SK-N-SH (cell line): ENCODE measurements at regions not wholly inside any gene's neighbourhood (a gene's known extent, or its start where the extent isn't known, plus 50 kb on each side); places are given as distances from the start of the nearest gene placed in this dataset.

Experiments used
- CTCF ChIA-PET: fragments of 300-600, 350-600 bp; formaldehyde crosslinking; extraction: SDS; loops from one replicate; lab custom pipeline; 2021; lab: Yijun Ruan, JAX
- POLR2A ChIA-PET: fragments of 350-600 bp; sonication (Branson Sonifier 250); formaldehyde crosslinking; extraction: SDS; loops from one replicate; lab custom pipeline; 2020; ENCODE audit warnings: antibody characterized with exemption, inconsistent platforms; lab: Yijun Ruan, JAX
- DNase-seq: peaks from one replicate; pipeline ENCODE4 v3.0.0; 2012
- H2AFZ ChIP-seq: fragments of 200-600 bp; sonication (generic); 2 replicates; pipeline ENCODE4 v1.8.1; 2016; ENCODE audit warnings: antibody characterized with exemption, mild to moderate bottlenecking, low read depth
- H3F3A ChIP-seq: fragments of 200-600 bp; sonication (generic); replicated peaks from 2 replicates; pipeline ENCODE3; 2016; ENCODE audit warnings: antibody characterized with exemption, mild to moderate bottlenecking; ENCODE audit not compliant: insufficient read depth
- H3K27ac ChIP-seq, 2 experiments: fragments of 200-500 bp in 1 of 2; fragments of 200-600 bp in 1 of 2; sonication (Bioruptor generic) in 1 of 2; sonication (generic), shearing (Covaris generic) in 1 of 2; 2 replicates each; pipeline versions ENCODE4 v1.5.1 to v1.6.1; 2014 to 2016; ENCODE audit warnings: low read depth in 2 of 2, inconsistent platforms in 1 of 2, low read length in 1 of 2, mild to moderate bottlenecking in 1 of 2, mixed read lengths in 1 of 2
- H3K27me3 ChIP-seq: fragments of 200-600 bp; sonication (generic), shearing (Covaris generic); 2 replicates; pipeline ENCODE4 v1.6.1; 2016; ENCODE audit warnings: mixed run types; ENCODE audit not compliant: insufficient read depth
- H3K36me3 ChIP-seq, 2 experiments: fragments of 200-500 bp in 1 of 2; fragments of 200-600 bp in 1 of 2; sonication (Bioruptor generic) in 1 of 2; sonication (generic) in 1 of 2; replicated peaks in 1 of 2; 2 replicates each; pipeline versions ENCODE3 to v1.5.1; 2014 to 2016; ENCODE audit warnings: low read length in 1 of 2, mild to moderate bottlenecking in 1 of 2; ENCODE audit not compliant: insufficient read depth in 2 of 2, control insufficient read depth in 1 of 2
- H3K4me1 ChIP-seq, 2 experiments: fragments of 200-500 bp in 1 of 2; fragments of 200-600 bp in 1 of 2; sonication (Bioruptor generic) in 1 of 2; sonication (generic), shearing (Covaris generic) in 1 of 2; 2 replicates each; pipeline versions ENCODE4 v1.5.1 to v1.6.1; 2014 to 2016; ENCODE audit warnings: low read depth in 1 of 2, low read length in 1 of 2, mixed run types in 1 of 2; ENCODE audit not compliant: insufficient read depth in 2 of 2, control insufficient read depth in 1 of 2
- H3K4me2 ChIP-seq: fragments of 200-600 bp; sonication (generic), shearing (Covaris generic); 2 replicates; pipeline ENCODE4 v1.6.1; 2017; ENCODE audit warnings: mixed run types
- H3K4me3 ChIP-seq, 2 experiments: fragments of 200-500 bp in 1 of 2; fragments of 200-600 bp in 1 of 2; sonication (Bioruptor generic) in 1 of 2; sonication (generic), shearing (Covaris generic) in 1 of 2; 2 replicates each; pipeline versions ENCODE4 v1.5.1 to v1.8.1; 2014 to 2016; ENCODE audit warnings: low read depth in 2 of 2, inconsistent platforms in 1 of 2, low read length in 1 of 2, mild to moderate bottlenecking in 1 of 2, mixed read lengths in 1 of 2, moderate library complexity in 1 of 2
- H3K79me2 ChIP-seq: fragments of 200-600 bp; sonication (generic); 2 replicates; pipeline ENCODE4 v1.8.1; 2017; ENCODE audit warnings: mild to moderate bottlenecking; ENCODE audit not compliant: insufficient read depth
- H3K9ac ChIP-seq: fragments of 200-600 bp; sonication (generic); 2 replicates; pipeline ENCODE4 v1.6.1; 2017; ENCODE audit warnings: mixed run types
- H3K9me2 ChIP-seq: fragments of 200-600 bp; sonication (generic); 2 replicates; pipeline ENCODE4 v1.6.1; 2017; ENCODE audit warnings: mixed run types
- H3K9me3 ChIP-seq: fragments of 200-600 bp; sonication (generic); 2 replicates; pipeline ENCODE4 v1.6.1; 2017; ENCODE audit warnings: mixed run types, mild to moderate bottlenecking, moderate library complexity
- H4K20me1 ChIP-seq: fragments of 200-600 bp; sonication (generic); 2 replicates; pipeline ENCODE4 v1.6.1; 2017; ENCODE audit warnings: mild to moderate bottlenecking, mixed run types; ENCODE audit not compliant: insufficient read depth
- EP300 ChIP-seq, 2 experiments: IDR thresholded peaks; 2 replicates each; pipeline versions ENCODE4 v1.4.0 to v1.6.1; 2012; ENCODE audit warnings: borderline replicate concordance in 1 of 2, low read depth in 1 of 2, low read length in 1 of 2
- FOSL2 ChIP-seq: IDR thresholded peaks from 2 replicates; pipeline ENCODE4 v1.4.0; 2012; ENCODE audit warnings: low read depth, mild to moderate bottlenecking, moderate library complexity, borderline replicate concordance
- GATA2 ChIP-seq: sonication (generic); formaldehyde crosslinking; IDR thresholded peaks from 2 replicates; pipeline ENCODE4 v1.5.0; 2020; ENCODE audit warnings: mild to moderate bottlenecking, missing genetic modification reagents
- MEF2A ChIP-seq: IDR thresholded peaks from 2 replicates; pipeline ENCODE4 v1.4.0; 2012; ENCODE audit warnings: low read depth, borderline replicate concordance
- MXI1 ChIP-seq: IDR thresholded peaks from 2 replicates; pipeline ENCODE4 v1.6.1; 2012; ENCODE audit warnings: mild to moderate bottlenecking, low read depth, low read length, improper control_type of control experiment
- POLR2AphosphoS5 ChIP-seq: IDR thresholded peaks from 2 replicates; pipeline ENCODE4 v1.6.1; 2012; ENCODE audit warnings: low read depth, low read length
- RAD21 ChIP-seq: IDR thresholded peaks from 2 replicates; pipeline ENCODE4 v1.6.1; 2012; ENCODE audit warnings: mild to moderate bottlenecking, low read length
- TAF1 ChIP-seq: IDR thresholded peaks from 2 replicates; pipeline ENCODE4 v1.6.1; 2012; ENCODE audit warnings: low read depth, mild to moderate bottlenecking, low read length, moderate library complexity, borderline replicate concordance
- TCF12 ChIP-seq: IDR thresholded peaks from 2 replicates; pipeline ENCODE4 v1.4.0; 2012
- TEAD4 ChIP-seq: IDR thresholded peaks from 2 replicates; pipeline ENCODE4 v1.4.0; 2012; ENCODE audit warnings: mild to moderate bottlenecking, borderline replicate concordance; ENCODE audit not compliant: insufficient read depth
- WGBS: methylation state at CpG from one replicate; pipeline ENCODE4 v1.1.6; 2017; ENCODE audit warnings: low lambda C conversion rate; 5-methylcytosine and 5-hydroxymethylcytosine counted together
- TF ChIP-seq, protein P1 (sequence below): IDR thresholded peaks from 2 replicates; pipeline ENCODE4 v1.4.0; 2012; ENCODE audit warnings: low read depth, borderline replicate concordance
- TF ChIP-seq, protein P2 (sequence below): IDR thresholded peaks from 2 replicates; pipeline ENCODE4 v1.6.1; 2012; ENCODE audit warnings: mild to moderate bottlenecking, low read depth, low read length, moderate library complexity
- TF ChIP-seq, protein P3 (sequence below): fragments of 200-600 bp; sonication (generic); IDR thresholded peaks from 2 replicates; pipeline ENCODE4 v1.6.1; 2017; ENCODE audit warnings: antibody characterized with exemption, mild to moderate bottlenecking, moderate library complexity
- TF ChIP-seq, protein P4 (sequence below): IDR thresholded peaks from 2 replicates; pipeline ENCODE4; 2012
- TF ChIP-seq, protein P5 (sequence below): IDR thresholded peaks from 2 replicates; pipeline ENCODE4 v1.4.0; 2012; ENCODE audit warnings: low read depth, borderline replicate concordance
- TF ChIP-seq, protein P6 (sequence below): fragments of 150-350 bp; IDR thresholded peaks from 2 replicates; pipeline ENCODE4 v1.6.1; 2016; ENCODE audit warnings: mild to moderate bottlenecking, low read depth, low read length

DNA sequence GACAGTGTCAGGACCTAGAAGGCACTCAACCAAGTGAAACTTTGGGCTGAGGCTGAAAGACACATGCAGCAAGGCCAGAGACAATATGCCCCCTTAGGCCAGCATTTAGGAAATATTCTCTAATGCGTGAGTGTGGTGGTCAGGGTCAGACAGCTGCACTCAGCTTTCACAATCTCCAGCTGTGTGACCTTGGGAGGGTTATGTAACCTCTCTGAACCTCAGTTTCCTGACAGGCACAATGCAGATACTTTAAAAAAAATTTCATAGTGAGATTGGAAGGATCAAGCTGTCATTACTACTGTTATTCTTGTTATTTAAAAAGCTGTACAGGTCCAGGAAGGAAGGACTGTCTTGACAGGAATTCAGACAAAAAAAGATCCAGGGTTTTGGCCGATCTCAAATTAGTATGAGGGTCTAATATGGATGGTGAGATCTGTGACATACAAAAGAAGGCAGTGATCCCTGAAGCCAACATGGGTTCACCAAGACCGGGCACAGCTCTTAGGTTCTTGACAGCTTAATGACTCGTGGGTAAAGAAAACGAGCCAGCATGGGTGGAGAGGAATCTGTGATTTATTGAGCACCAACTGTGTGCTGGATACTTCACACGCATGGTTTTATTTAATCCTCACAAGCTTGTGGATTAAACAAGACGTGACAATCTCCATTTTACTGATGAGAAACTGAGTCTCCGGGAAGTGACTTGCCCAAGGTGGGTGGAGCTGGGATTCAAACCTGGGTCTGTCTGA lies 54.6 kb upstream of the POU3F1 start (continued):
- TF ChIP-seq, protein P1, sequence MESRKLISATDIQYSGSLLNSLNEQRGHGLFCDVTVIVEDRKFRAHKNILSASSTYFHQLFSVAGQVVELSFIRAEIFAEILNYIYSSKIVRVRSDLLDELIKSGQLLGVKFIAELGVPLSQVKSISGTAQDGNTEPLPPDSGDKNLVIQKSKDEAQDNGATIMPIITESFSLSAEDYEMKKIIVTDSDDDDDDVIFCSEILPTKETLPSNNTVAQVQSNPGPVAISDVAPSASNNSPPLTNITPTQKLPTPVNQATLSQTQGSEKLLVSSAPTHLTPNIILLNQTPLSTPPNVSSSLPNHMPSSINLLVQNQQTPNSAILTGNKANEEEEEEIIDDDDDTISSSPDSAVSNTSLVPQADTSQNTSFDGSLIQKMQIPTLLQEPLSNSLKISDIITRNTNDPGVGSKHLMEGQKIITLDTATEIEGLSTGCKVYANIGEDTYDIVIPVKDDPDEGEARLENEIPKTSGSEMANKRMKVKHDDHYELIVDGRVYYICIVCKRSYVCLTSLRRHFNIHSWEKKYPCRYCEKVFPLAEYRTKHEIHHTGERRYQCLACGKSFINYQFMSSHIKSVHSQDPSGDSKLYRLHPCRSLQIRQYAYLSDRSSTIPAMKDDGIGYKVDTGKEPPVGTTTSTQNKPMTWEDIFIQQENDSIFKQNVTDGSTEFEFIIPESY, result no peak
- TF ChIP-seq, protein P2, sequence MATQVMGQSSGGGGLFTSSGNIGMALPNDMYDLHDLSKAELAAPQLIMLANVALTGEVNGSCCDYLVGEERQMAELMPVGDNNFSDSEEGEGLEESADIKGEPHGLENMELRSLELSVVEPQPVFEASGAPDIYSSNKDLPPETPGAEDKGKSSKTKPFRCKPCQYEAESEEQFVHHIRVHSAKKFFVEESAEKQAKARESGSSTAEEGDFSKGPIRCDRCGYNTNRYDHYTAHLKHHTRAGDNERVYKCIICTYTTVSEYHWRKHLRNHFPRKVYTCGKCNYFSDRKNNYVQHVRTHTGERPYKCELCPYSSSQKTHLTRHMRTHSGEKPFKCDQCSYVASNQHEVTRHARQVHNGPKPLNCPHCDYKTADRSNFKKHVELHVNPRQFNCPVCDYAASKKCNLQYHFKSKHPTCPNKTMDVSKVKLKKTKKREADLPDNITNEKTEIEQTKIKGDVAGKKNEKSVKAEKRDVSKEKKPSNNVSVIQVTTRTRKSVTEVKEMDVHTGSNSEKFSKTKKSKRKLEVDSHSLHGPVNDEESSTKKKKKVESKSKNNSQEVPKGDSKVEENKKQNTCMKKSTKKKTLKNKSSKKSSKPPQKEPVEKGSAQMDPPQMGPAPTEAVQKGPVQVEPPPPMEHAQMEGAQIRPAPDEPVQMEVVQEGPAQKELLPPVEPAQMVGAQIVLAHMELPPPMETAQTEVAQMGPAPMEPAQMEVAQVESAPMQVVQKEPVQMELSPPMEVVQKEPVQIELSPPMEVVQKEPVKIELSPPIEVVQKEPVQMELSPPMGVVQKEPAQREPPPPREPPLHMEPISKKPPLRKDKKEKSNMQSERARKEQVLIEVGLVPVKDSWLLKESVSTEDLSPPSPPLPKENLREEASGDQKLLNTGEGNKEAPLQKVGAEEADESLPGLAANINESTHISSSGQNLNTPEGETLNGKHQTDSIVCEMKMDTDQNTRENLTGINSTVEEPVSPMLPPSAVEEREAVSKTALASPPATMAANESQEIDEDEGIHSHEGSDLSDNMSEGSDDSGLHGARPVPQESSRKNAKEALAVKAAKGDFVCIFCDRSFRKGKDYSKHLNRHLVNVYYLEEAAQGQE, result no peak
- TF ChIP-seq MXI1 (no peak), TAF1 (no peak)
- TF ChIP-seq, protein P3, sequence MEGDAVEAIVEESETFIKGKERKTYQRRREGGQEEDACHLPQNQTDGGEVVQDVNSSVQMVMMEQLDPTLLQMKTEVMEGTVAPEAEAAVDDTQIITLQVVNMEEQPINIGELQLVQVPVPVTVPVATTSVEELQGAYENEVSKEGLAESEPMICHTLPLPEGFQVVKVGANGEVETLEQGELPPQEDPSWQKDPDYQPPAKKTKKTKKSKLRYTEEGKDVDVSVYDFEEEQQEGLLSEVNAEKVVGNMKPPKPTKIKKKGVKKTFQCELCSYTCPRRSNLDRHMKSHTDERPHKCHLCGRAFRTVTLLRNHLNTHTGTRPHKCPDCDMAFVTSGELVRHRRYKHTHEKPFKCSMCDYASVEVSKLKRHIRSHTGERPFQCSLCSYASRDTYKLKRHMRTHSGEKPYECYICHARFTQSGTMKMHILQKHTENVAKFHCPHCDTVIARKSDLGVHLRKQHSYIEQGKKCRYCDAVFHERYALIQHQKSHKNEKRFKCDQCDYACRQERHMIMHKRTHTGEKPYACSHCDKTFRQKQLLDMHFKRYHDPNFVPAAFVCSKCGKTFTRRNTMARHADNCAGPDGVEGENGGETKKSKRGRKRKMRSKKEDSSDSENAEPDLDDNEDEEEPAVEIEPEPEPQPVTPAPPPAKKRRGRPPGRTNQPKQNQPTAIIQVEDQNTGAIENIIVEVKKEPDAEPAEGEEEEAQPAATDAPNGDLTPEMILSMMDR, result no peak

DNA sequence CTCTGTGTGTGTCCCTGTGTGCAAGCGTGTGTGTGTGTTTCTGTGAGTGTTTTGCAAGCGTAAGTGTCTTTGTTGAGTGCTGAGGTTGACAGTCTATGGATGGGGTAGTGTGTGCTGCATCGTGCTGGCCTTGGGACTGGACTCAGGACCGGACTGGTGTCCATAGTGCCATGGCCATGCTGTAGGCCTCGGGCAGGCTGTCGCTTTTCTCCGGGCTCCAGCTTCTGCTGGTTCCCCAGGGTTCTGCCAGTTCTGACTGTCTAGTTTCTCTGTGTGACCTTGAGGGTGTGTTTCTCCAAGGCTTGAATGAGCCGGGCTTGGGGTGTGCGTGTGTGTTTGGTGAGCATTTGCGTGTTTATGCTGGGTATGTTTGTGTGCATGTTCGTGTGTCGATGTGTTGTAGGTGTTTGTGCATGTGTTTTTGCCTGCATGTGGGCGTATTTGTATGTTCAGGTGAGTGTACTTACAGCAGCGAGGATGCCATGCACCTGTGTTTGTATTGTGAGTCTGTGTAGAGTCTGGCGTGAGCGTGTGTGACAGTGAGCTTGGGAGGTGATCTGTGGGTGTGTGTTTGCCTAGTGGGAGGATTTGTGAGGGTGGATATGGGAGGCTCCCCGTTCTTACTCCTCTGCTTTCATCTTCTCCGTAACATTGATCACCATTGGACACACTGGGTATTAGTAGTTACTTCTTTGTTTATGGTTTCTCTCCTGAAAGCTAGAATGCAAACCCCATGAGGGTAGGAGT lies 51.7 kb upstream of the POU3F1 start:
- no peaks in the 10 kb centered on the region for H3K79me2 ChIP-seq
- no peaks in the 10 kb centered on the region; a peak in 1 of 4 replicates for H3K4me1 ChIP-seq
- H3K9me3 ChIP-seq, result no peaks in the 10 kb centered on the region
- no peaks in the 10 kb centered on the region for H3K9me2 ChIP-seq
- ChIA-PET POLR2A (no interaction called here), CTCF (no interaction called here)
- 38% methylated on average over 14 of the region's 18 CpGs for WGBS
- H3K4me2 ChIP-seq, result no peak overlapping the region
- H3F3A ChIP-seq, result no peaks in the 10 kb centered on the region
- no peak for DNase-seq
- H3K9ac ChIP-seq, result no peak overlapping the region
- no peaks in the 10 kb centered on the region for H3K36me3 ChIP-seq
- H2AFZ ChIP-seq, result no peak overlapping the region
- peaks cover 26% of the 10 kb centered on the region; the same call in 1 of the 2 replicates for H3K27me3 ChIP-seq
- H3K4me3 ChIP-seq, result no peak overlapping the region
- H4K20me1 ChIP-seq, result no peaks in the 10 kb centered on the region
- H3K27ac ChIP-seq, result no peak overlapping the region
- TF ChIP-seq TEAD4, result no peak
- TF ChIP-seq, protein P4, sequence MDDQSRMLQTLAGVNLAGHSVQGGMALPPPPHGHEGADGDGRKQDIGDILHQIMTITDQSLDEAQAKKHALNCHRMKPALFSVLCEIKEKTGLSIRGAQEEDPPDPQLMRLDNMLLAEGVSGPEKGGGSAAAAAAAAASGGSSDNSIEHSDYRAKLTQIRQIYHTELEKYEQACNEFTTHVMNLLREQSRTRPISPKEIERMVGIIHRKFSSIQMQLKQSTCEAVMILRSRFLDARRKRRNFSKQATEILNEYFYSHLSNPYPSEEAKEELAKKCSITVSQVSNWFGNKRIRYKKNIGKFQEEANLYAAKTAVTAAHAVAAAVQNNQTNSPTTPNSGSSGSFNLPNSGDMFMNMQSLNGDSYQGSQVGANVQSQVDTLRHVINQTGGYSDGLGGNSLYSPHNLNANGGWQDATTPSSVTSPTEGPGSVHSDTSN, result no peak
- no peak for TF ChIP-seq TCF12
- no peak for TF ChIP-seq GATA2 (CRISPR knock-in tag)
- TF ChIP-seq FOSL2, result no peak
- TF ChIP-seq, protein P5, sequence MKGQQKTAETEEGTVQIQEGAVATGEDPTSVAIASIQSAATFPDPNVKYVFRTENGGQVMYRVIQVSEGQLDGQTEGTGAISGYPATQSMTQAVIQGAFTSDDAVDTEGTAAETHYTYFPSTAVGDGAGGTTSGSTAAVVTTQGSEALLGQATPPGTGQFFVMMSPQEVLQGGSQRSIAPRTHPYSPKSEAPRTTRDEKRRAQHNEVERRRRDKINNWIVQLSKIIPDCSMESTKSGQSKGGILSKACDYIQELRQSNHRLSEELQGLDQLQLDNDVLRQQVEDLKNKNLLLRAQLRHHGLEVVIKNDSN, result no peak
- TF ChIP-seq, protein P6, sequence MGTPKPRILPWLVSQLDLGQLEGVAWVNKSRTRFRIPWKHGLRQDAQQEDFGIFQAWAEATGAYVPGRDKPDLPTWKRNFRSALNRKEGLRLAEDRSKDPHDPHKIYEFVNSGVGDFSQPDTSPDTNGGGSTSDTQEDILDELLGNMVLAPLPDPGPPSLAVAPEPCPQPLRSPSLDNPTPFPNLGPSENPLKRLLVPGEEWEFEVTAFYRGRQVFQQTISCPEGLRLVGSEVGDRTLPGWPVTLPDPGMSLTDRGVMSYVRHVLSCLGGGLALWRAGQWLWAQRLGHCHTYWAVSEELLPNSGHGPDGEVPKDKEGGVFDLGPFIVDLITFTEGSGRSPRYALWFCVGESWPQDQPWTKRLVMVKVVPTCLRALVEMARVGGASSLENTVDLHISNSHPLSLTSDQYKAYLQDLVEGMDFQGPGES, result no peak
- TF ChIP-seq RAD21, result no peak
- TF ChIP-seq MEF2A, result no peak
- no peak for TF ChIP-seq POLR2AphosphoS5
- TF ChIP-seq EP300 (IDR thresholded peaks at IDR 0.05; ENCODE audit: borderline replicate concordance in 1 of 2, low read depth in 1 of 2, low read length in 1 of 2), result no peak
